ENCODE measurements at regions not wholly inside any gene's neighbourhood (a gene's known extent, or its start where the extent isn't known, plus 50 kb on each side); places are given as distances from the start of the nearest gene placed in this dataset.

GRCh38 chr7:54483523-54483922 lies 58.7 kb upstream of the VSTM2A start:
- no peak for FAIRE-seq
- no peak for TF ChIP-seq POLR2A (IDR thresholded peaks at IDR 0.05; ENCODE audit: low read depth, low read length)
- no peak for DNase-seq (ENCODE audit: insufficient read length, low spot score)

DNA sequence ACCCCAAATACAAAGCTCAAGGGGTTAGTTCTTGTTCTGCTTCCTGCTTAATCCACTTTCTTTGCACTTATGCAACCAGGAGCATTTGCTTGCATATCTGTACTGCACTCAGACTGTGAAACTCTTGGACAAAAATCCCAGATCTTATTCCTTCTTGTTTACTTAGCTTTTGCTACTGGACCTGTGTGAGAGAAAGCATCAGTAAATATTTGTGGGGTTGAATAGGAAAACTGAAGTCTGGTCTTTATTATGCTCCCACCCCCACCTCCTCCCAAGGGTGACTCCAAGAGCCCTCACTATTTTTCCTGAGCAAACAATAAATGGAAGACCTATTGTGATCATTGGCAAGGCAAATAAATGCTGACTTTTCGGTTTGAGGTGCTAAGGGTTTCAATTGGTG lies 57.1 kb upstream of the VSTM2A start:
- no peak for DNase-seq (ENCODE audit: insufficient read length, low spot score)
- TF ChIP-seq POLR2A (IDR thresholded peaks at IDR 0.05; ENCODE audit: low read depth, low read length), result no peak
- FAIRE-seq, result no peak

Measured in H54 (cell line).